ENCODE measurements at regions not wholly inside any gene's neighbourhood (a gene's known extent, or its start where the extent isn't known, plus 50 kb on each side); places are given as distances from the start of the nearest gene placed in this dataset.

DNA sequence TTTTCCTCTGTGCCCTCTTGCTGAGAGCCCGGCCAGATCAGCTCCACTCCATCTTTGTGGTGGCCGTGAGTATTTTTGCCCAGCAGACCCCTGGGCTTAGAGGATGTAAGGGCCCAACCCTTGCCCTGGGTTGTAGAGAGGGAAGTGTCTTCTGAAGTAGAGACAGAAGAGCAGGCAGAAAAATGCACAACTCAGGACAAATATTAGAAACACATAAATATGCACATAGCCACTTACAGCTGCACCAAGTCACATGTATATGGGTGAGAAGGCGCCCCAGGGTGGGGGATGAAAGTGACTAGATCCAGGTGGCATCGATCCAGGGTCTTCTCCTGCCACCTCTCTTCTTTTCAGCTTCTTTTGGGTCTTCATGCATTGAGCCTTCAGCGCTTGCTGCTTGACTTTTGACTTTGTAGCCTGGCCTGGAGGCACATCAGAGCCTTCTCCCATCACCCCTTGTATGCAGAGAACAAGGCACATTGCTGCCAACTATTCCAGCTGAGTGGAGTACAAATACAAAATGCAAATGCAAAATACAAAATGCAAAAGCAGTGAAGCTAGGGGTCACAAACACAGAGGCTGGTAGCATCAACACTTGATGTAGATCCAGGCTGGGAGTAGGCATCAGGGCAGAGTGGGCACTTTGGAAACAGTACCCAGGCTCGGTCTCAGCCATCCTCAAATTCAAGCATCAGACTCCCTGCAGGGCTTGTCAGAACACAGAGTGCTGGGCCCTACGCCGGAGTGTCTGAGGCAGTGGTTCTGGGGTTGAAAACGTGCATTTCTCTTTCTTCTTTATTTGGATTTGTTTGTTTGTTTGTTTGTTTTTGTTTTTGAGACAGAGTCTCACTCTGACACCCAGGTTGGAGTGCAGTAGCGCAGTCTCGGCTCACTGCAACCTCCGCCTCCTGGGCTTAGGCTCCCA lies 133.0 kb downstream of the ASB7 start:
- DNase-seq (ENCODE audit: low spot score), result no peak

DNA sequence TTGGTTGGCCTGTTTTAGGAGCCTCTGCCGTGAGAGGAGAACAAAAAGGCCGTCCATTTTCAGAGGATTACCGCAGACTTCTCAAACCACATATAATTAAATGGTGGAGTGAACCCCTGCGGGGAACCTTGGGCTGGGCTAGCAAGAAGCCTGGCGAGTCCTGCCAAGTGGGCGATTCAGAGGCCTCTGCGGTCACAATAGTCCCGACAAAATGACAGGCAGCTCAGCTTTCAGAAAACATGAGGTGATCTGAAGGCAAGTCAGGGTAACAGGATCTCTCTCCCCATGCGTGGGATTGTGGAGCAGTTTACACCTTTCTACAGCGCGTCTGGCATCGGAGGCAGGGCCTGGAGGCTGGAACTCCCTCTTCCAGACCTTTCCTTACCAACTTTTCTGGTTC lies 134.8 kb downstream of the ASB7 start:
- no peak for DNase-seq (ENCODE audit: low spot score)

DNA sequence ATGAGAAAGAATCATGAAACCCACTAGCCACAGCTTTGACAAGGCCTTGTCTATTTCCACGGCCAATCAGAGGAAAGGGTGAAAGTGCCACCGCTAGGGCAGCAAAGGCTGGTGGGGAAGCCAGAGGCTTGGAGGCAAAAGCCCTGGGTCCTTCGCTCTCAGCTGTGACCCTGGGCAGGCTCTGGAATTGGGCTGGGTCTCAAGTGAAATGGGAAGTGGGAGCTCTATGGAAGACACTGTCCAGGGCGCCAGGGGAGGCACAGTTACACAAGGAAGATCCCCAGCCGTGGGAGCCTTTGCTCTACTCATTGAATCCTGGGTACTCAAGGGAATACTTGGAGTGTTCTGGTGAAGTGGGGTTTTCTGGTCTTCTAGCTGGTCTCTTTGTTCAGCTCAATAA lies 136.2 kb downstream of the ASB7 start:
- DNase-seq (ENCODE audit: low spot score), result no peak

DNA sequence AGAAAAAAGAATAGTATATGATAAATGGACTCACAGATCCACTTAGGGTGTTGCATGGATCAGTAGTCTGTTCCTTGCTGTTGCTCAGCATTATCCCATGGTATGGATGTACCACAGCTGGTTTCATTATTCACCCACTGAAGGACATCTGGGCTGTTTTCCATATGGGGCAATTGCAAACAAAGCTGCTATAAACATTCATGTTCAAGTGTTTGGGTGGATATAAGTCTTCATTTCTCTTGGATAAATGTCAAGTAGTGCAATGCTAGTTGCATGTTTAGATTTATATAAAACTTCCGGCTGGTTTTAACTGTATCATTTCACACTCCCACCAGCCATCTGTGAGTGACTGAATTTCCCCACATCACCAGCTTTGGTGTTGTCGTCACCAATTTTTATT lies 137.7 kb downstream of the ASB7 start:
- DNase-seq (ENCODE audit: low spot score), result no peak

DNA sequence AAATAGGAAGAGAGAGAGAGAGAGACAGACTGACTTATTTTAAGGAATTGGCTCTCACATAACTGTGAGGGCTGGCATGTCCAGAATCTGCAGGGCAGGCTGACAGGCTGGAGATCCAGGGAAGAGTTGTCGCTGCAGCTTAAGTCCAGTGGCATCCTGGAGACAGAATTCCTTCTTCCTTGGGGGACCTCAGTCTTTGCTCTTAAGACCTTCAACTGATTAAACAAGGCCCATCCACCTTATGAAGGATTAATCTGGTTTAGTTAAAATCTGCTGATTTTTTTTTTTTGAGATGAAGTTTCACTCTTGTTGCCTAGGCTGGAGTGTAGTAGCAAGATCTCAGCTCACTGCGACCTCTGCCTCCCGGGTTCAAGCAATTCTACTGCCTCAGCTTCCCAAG lies 128.0 kb upstream of the ALDH1A3 start:
- no peak for DNase-seq (ENCODE audit: low spot score)

DNA sequence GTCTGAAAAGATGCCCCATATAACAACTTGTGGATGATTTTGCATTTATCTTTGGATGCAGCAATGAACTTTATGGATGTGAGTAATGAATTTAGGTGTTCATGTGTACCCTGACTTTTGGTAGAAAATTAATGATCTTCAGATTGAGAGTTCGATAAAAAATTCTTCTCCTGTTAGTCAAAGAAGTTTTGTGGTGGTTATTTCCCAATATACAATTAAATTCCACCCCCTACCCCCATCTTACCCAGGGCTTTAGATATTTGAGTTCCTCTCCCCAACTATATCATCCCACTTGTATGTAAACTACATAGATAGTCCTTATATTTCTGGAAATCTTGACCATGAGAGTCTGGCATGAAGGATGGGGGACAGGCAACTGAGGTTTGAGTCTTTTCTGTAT lies 126.1 kb upstream of the ALDH1A3 start:
- no peak for DNase-seq (ENCODE audit: low spot score)

- no peak for DNase-seq (ENCODE audit: low spot score)
Measured at GRCh38 chr15:100757661-100758060, 122.0 kb upstream of the ALDH1A3 start.

GRCh38 chr15:100758555-100758954 lies 121.1 kb upstream of the ALDH1A3 start:
- no peak for DNase-seq (ENCODE audit: low spot score)

GRCh38 chr15:100759106-100759505 lies 120.5 kb upstream of the ALDH1A3 start:
- no peak for DNase-seq (ENCODE audit: low spot score)

GRCh38 chr15:100759698-100760356 lies 119.8 kb upstream of the ALDH1A3 start:
- DNase-seq (ENCODE audit: low spot score), result no peak

GRCh38 chr15:100760357-100760903 lies 119.2 kb upstream of the ALDH1A3 start:
- DNase-seq (ENCODE audit: low spot score), result no peak

- no peak for DNase-seq (ENCODE audit: low spot score)
Measured at GRCh38 chr15:100761290-100761935, 118.2 kb upstream of the ALDH1A3 start.

DNA sequence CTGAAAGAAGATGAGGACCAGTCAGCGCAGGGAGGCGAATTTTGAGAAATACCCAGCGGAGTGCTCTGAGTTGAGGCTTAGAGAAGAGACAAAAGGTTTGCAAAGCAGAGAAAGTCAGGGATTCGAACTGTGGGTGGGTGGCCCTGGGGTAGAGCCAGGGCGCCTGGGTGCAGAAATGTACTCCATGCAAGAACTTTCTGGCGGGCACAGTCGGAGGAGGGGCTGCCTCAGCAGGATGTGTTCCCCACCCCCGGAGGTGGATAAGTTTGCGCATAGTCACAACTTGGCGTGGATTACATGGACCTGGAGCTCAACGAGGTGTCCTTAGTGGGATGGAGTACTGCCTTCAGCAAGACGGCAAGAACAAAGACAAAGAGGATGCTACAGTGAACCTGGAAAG lies 117.3 kb upstream of the ALDH1A3 start:
- no peak for DNase-seq (ENCODE audit: low spot score)

DNA sequence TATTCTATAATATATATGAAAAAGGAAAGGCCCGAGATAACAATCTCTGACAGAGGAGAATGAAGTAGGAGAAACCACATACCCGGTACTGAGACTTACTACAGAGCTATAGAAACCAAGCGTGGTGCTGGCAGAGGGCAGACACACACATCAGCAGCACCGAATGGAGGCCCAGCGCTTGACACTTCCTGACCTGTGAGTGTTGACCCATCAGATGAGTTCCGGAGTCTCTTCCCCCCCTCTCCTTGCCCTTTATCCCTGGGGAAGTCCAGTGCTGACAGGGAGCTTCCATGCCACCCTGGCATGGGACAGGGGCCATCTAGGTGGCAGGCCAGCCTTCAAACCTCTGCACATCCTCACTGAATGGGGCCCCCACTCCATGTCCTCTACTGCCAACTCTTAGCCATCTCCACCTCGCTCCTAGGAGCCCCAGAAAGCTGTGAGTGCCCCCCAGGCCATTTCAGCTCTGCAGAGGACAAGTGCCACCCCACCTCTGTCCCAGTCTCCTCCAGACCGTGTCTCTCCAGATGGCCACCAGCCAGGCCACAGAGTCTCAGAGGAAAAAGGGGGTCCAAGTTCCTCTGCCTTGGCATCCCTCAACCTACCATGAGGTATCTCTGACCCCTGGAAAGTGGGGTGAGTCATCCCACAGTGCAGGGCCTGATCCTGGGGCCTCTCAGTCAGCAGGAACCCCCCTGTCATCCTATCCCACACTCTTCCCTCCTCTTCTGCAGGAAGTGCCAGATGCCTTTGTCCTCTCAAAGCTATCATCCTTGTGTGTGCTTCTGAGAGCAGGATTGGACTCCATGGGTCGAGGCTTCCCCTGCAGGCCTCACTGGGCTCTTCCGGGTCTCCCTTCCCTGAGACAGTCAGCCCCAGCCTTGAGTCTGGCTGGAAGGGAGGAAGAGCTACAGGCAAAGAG lies 116.5 kb upstream of the ALDH1A3 start:
- DNase-seq (ENCODE audit: low spot score), result no peak

DNA sequence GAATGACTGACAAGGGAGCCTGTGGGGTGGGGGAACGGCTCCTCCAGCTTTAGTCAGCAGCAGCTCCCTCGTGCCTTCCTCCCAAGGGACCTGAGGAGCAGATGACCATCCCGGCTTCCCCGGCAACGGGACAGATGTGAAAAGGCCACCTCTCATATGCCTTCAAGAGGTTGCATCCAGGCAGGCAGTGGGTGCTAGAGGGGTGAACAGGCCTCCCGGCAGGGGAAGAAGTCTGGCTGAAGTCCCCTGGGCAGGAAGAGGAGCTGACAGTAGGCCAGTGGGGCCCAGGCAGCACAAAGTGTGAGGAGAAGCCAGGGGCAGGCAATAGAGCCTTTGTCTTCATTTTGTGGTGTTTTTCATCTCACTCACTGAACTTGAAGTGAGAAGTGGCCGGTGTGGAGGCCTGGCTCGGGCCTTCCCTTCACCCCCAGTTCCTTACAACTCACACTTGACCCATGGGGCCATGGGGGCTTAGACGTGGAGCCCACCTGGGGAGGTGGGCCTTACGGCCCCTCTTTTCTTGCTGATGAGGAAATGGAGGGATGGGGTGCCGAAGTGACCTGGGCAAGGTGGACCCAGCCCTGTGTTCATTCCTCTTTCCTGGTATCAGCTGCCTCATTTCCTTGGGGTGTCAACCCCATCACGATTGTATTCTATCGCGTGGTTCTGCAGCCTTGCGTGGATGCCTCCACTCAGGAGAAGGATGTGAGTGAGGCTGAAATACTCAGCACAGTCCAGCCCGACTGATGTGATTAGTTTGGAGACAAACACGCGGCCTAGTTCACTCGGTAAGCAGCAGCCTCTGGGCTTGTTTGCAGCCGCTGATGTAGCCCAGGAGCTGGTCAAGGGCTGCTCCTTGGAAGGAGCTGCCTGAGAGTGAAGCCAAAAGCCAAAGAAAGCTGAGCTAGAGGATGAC lies 115.5 kb upstream of the ALDH1A3 start:
- DNase-seq (ENCODE audit: low spot score), result no peak

DNA sequence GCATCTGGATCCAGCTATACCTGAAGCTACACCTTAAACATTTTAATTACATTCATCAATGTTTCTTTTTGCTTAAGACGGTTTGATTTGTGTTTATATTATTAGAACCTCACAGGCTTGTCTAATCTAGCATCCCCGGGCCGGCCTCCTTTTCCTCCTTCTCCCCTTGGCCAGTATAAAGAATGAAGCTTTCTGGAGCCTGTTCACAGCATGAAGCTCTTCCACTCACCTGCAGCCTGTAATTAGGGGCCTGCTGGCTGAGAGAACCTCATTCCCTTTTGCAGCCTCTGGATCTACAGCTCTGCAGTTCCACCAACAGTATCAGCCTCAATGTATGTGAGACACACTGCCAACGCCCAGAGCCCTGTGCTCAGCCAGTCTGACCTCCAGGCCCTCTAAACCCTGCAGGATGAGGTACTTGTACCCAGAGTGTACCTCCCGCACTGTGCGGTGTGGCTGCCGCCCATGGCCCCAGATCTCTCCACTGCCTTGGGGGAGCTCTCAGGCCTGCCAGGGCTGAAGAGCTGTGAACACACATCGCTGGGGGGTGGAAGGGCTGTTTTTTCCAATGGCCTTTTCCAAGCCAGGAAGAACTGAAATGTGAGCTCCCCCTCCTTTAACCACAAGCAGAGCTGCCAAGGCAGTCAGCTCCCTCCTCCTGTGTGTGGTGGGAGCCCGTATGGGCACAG lies 114.7 kb upstream of the ALDH1A3 start:
- DNase-seq (ENCODE audit: low spot score), result no peak

GRCh38 chr15:100765467-100766241 lies 114.0 kb upstream of the ALDH1A3 start:
- no peak for DNase-seq (ENCODE audit: low spot score)

GRCh38 chr15:100766243-100767000 lies 113.2 kb upstream of the ALDH1A3 start:
- DNase-seq (ENCODE audit: low spot score), result no peak

Measured in NAMALWA (cell line).